Fibroblast of lung (primary cell): ENCODE measurements at regions not wholly inside any gene's neighbourhood (a gene's known extent, or its start where the extent isn't known, plus 50 kb on each side); places are given as distances from the start of the nearest gene placed in this dataset.

Source experiments
- DNase-seq, 2 donors: peaks; one replicate each; pipeline versions ENCODE4 v3.0.0 to v3.0.0-alpha.2; 2010; ENCODE audit warnings: low read depth in 2 of 2
- H2AFZ ChIP-seq: 2 replicates; pipeline ENCODE4 v1.5.1; 2012; ENCODE audit warnings: low read length, control low read depth, inconsistent platforms
- H3K27ac ChIP-seq: 2 replicates; pipeline ENCODE4 v1.5.1; 2011; ENCODE audit warnings: low read length, control low read depth; ENCODE audit not compliant: insufficient read depth
- H3K27me3 ChIP-seq: 2 replicates; pipeline ENCODE4 v1.5.1; 2011; ENCODE audit warnings: mild to moderate bottlenecking, low read length; ENCODE audit not compliant: control insufficient read depth, insufficient read depth
- H3K36me3 ChIP-seq: 2 replicates; pipeline ENCODE4 v1.5.1; 2011; ENCODE audit warnings: low read length; ENCODE audit not compliant: control insufficient read depth, insufficient read depth
- H3K4me1 ChIP-seq: 2 replicates; pipeline ENCODE4 v1.5.1; 2011; ENCODE audit warnings: low read length; ENCODE audit not compliant: control insufficient read depth, insufficient read depth; ENCODE audit errors: extremely low read depth
- H3K4me2 ChIP-seq: 2 replicates; pipeline ENCODE4 v1.5.1; 2011; ENCODE audit warnings: low read length, control low read depth; ENCODE audit not compliant: insufficient read depth; ENCODE audit errors: extremely low read depth
- H3K4me3 ChIP-seq, 4 experiments: fragments of 200-600 bp in 1 of 4; sonication (generic) in 1 of 4; replicated peaks in 1 of 4; 2 replicates each; pipeline ENCODE4 v1.5.1; 2011 to 2016; ENCODE audit warnings: low read length in 4 of 4, low read depth in 3 of 4, mild to moderate bottlenecking in 3 of 4, control low read depth in 2 of 4, inconsistent platforms in 1 of 4, mixed read lengths in 1 of 4; ENCODE audit not compliant: insufficient read depth in 1 of 4; ENCODE audit errors: control extremely low read depth in 1 of 4
- H3K79me2 ChIP-seq: 2 replicates; pipeline ENCODE4 v1.5.1; 2012; ENCODE audit warnings: mild to moderate bottlenecking, low read length, inconsistent platforms; ENCODE audit not compliant: control insufficient read depth, insufficient read depth
- H3K9ac ChIP-seq: 2 replicates; pipeline ENCODE4 v1.5.1; 2011; ENCODE audit warnings: mild to moderate bottlenecking, low read length, control low read depth; ENCODE audit not compliant: insufficient read depth
- H3K9me3 ChIP-seq: 2 replicates; pipeline ENCODE4 v1.5.1; 2012; ENCODE audit warnings: low read depth, low read length; ENCODE audit not compliant: control insufficient read depth, insufficient read depth
- H4K20me1 ChIP-seq: 2 replicates; pipeline ENCODE4 v1.5.1; 2011; ENCODE audit warnings: low read length; ENCODE audit not compliant: control insufficient read depth, insufficient read depth; ENCODE audit errors: extremely low read depth
- CTCF ChIP-seq, 2 donors: IDR thresholded peaks in 1 of 2; conservative IDR thresholded peaks in 1 of 2; 1 replicate in 1 of 2; 2 replicates in 1 of 2; pipeline ENCODE4 v1.5.1; 2011 to 2012; ENCODE audit warnings: low read length in 2 of 2, control low read depth in 1 of 2, inconsistent platforms in 1 of 2, low read depth in 1 of 2, mild to moderate bottlenecking in 1 of 2
- EZH2 ChIP-seq: IDR thresholded peaks from 2 replicates; pipeline ENCODE4 v1.5.1; 2012; ENCODE audit warnings: low read length, control low read depth, mild to moderate bottlenecking; ENCODE audit errors: missing control alignments

GRCh38 chr10:3928078-3928477, 143.1 kb upstream of the KLF6 start:
- Histone ChIP-seq H3K4me2 (no peak overlapping the region), H3K27ac (no peak overlapping the region), H3K9me3 (no peaks in the 10 kb centered on the region), H3K36me3 (no peaks in the 10 kb centered on the region), H3K27me3 (no peaks in the 10 kb centered on the region), H3K4me1 (no peaks in the 10 kb centered on the region), H2AFZ (no peak overlapping the region), H3K9ac (no peak overlapping the region), H3K79me2 (no peaks in the 10 kb centered on the region), H4K20me1 (no peaks in the 10 kb centered on the region), H3K4me3 (no peak overlapping the region)
- TF ChIP-seq CTCF (conservative IDR thresholded peaks at IDR 0.05 in 1 of 2, IDR thresholded peaks at IDR 0.05 in 1 of 2; ENCODE audit: low read depth in 1 of 2, low read length in 2 of 2) (no peak), EZH2 (no peak)
- no peak for DNase-seq

- Histone ChIP-seq H3K9me3 (no peaks in the 10 kb centered on the region), H3K27ac (no peak overlapping the region), H3K4me3 (no peak overlapping the region), H4K20me1 (no peaks in the 10 kb centered on the region), H3K9ac (no peak overlapping the region), H3K4me2 (no peak overlapping the region), H3K4me1 (no peaks in the 10 kb centered on the region), H3K27me3 (no peaks in the 10 kb centered on the region), H2AFZ (no peak overlapping the region), H3K79me2 (no peaks in the 10 kb centered on the region), H3K36me3 (no peaks in the 10 kb centered on the region)
- TF ChIP-seq CTCF (conservative IDR thresholded peaks at IDR 0.05 in 1 of 2, IDR thresholded peaks at IDR 0.05 in 1 of 2; ENCODE audit: low read depth in 1 of 2, low read length in 2 of 2) = no peak
- TF ChIP-seq EZH2 = no peak
- DNase-seq = peak; percentile 49 to 69
Observed at GRCh38 chr10:3926675-3927525, 141.9 kb upstream of the KLF6 start.

- Histone ChIP-seq H3K79me2 (no peaks in the 10 kb centered on the region), H3K36me3 (no peaks in the 10 kb centered on the region), H3K9ac (no peak overlapping the region), H2AFZ (no peak overlapping the region), H3K27ac (no peak overlapping the region), H3K4me2 (no peak overlapping the region), H3K27me3 (no peaks in the 10 kb centered on the region), H4K20me1 (no peaks in the 10 kb centered on the region), H3K4me3 (no peak overlapping the region), H3K9me3 (no peaks in the 10 kb centered on the region), H3K4me1 (no peaks in the 10 kb centered on the region)
- no peak for TF ChIP-seq CTCF (conservative IDR thresholded peaks at IDR 0.05 in 1 of 2, IDR thresholded peaks at IDR 0.05 in 1 of 2; ENCODE audit: low read depth in 1 of 2, low read length in 2 of 2)
- TF ChIP-seq EZH2 = no peak
- DNase-seq = peak in 1 of 2 donors; percentile 26
Observed at GRCh38 chr10:3926258-3926657, 141.2 kb upstream of the KLF6 start.
